Endothelial cell of umbilical vein (primary cell): ENCODE measurements at regions not wholly inside any gene's neighbourhood (a gene's known extent, or its start where the extent isn't known, plus 50 kb on each side); places are given as distances from the start of the nearest gene placed in this dataset.

Experiments used
- TF ChIP-seq, protein P1 (sequence below): IDR thresholded peaks from 2 replicates; pipeline ENCODE4 v1.6.1; 2011; ENCODE audit not compliant: insufficient read depth, insufficient read length
- TF ChIP-seq, protein P2 (sequence below), 2 donors: IDR thresholded peaks; 1 replicate in 1 of 2; 2 replicates in 1 of 2; pipeline ENCODE4 v1.5.1; 2011; ENCODE audit warnings: low read length in 2 of 2, mild to moderate bottlenecking in 2 of 2, moderate library complexity in 2 of 2, control low read depth in 1 of 2, inconsistent platforms in 1 of 2, low read depth in 1 of 2; ENCODE audit not compliant: insufficient read depth in 1 of 2; ENCODE audit errors: extremely low read depth in 1 of 2

DNA sequence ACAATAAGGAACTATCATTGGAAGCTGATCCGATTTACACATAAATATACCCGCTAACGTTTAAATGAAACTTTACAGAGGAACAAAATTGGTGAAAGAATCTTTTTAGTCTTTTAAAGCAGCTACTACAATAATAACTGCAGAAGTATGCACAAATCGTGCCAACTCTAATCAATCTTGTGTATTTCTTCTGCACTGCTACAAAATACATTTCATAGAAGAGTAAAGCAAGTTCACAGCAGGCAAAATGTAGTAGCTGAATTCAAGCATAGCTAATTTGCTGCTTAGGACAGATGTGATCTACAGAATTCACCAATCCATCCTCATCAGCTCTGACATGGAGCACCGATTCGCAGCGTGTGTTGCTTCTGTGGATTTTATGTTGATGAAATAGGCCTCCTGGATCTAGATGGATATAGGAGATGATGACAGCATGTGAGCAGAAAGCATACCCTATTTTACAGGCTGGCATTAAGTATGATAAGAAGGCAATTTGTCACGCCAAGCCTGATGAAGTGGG lies 367.3 kb upstream of the FGF13 start:
- TF ChIP-seq, protein P1, sequence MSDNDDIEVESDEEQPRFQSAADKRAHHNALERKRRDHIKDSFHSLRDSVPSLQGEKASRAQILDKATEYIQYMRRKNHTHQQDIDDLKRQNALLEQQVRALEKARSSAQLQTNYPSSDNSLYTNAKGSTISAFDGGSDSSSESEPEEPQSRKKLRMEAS, result no peak
- TF ChIP-seq, protein P2, sequence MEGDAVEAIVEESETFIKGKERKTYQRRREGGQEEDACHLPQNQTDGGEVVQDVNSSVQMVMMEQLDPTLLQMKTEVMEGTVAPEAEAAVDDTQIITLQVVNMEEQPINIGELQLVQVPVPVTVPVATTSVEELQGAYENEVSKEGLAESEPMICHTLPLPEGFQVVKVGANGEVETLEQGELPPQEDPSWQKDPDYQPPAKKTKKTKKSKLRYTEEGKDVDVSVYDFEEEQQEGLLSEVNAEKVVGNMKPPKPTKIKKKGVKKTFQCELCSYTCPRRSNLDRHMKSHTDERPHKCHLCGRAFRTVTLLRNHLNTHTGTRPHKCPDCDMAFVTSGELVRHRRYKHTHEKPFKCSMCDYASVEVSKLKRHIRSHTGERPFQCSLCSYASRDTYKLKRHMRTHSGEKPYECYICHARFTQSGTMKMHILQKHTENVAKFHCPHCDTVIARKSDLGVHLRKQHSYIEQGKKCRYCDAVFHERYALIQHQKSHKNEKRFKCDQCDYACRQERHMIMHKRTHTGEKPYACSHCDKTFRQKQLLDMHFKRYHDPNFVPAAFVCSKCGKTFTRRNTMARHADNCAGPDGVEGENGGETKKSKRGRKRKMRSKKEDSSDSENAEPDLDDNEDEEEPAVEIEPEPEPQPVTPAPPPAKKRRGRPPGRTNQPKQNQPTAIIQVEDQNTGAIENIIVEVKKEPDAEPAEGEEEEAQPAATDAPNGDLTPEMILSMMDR (IDR thresholded peaks at IDR 0.05; ENCODE audit: extremely low read depth in 1 of 2, insufficient read depth in 1 of 2, low read depth in 1 of 2, low read length in 2 of 2), result no peak
